GM12878 (cell line): ENCODE measurements at regions not wholly inside any gene's neighbourhood (a gene's known extent, or its start where the extent isn't known, plus 50 kb on each side); places are given as distances from the start of the nearest gene placed in this dataset.

Experiments used
- ATAC-seq: fragments of 200-7000 bp; cut with Tn5 transposase; 3 replicates; pipeline ENCODE4 v1.9.1; 2020; ENCODE audit warnings: mild to moderate bottlenecking, moderate library complexity
- BruUV-seq: library from RNA; stranded (reverse); fragments of 400-500 nt; replicated peaks from 2 replicates; lab custom pipeline; 2021; lab: Mats Ljungman, UMichigan
- CTCF ChIA-PET: fragments of 300-600 bp; sonication (Branson Sonifier 250); formaldehyde crosslinking; extraction: SDS; loops from one replicate; lab custom pipeline; 2021; ENCODE audit warnings: inconsistent platforms; lab: Yijun Ruan, JAX
- POLR2A ChIA-PET: fragments of 350-600 bp; formaldehyde crosslinking; extraction: SDS; loops from one replicate; lab custom pipeline; 2021; ENCODE audit warnings: inconsistent platforms; lab: Charles Lee
- RAD21 ChIA-PET: fragments of 300-600 bp; sonication (Branson Sonifier 250); formaldehyde crosslinking; loops from one replicate; lab custom pipeline; 2023; ENCODE audit warnings: antibody characterized with exemption; ENCODE audit not compliant: unreplicated experiment; lab: Charles Lee
- SMC1A ChIA-PET: fragments of 300-600 bp; sonication (Branson Sonifier 250); formaldehyde crosslinking; loops from one replicate; lab custom pipeline; 2023; ENCODE audit not compliant: unreplicated experiment, uncharacterized antibody; lab: Charles Lee
- DNase-seq: peaks from one replicate; pipeline ENCODE4 v3.0.0-alpha.2; 2011; ENCODE audit warnings: low read depth, low spot score
- FAIRE-seq: peaks from 3 replicates; lab custom pipeline; 2011; peaks lifted over from hg19 to GRCh38; lab: Jason Lieb, UNC
- H2AFZ ChIP-seq: 2 replicates; pipeline ENCODE4 v1.6.0; 2011; ENCODE audit warnings: low read depth, low read length, control low read depth; ENCODE audit not compliant: control insufficient read depth
- H3K27ac ChIP-seq: 2 replicates; pipeline ENCODE4 v1.5.1; 2011; ENCODE audit warnings: control low read depth; ENCODE audit not compliant: control insufficient read depth, insufficient read depth
- H3K27me3 ChIP-seq, 2 experiments: replicated peaks in 1 of 2; 2 replicates each; pipeline versions ENCODE4 v1.6.0 to v1.6.1; 2011; ENCODE audit warnings: low read length in 1 of 2; ENCODE audit not compliant: control insufficient read depth in 2 of 2, insufficient read depth in 2 of 2
- H3K36me3 ChIP-seq, 2 experiments: 2 replicates each; pipeline ENCODE4 v1.5.1; 2011; ENCODE audit warnings: low read length in 1 of 2; ENCODE audit not compliant: control insufficient read depth in 2 of 2, insufficient read depth in 2 of 2
- H3K4me1 ChIP-seq: 2 replicates; pipeline ENCODE4 v1.6.1; 2011; ENCODE audit warnings: mild to moderate bottlenecking, low read length, moderate library complexity, mixed read lengths; ENCODE audit not compliant: control insufficient read depth, insufficient read depth
- H3K4me2 ChIP-seq: 2 replicates; pipeline ENCODE4 v1.6.0; 2011; ENCODE audit warnings: control low read depth; ENCODE audit not compliant: control insufficient read depth, insufficient read depth
- H3K4me3 ChIP-seq: fragments of 200-600 bp; sonication (generic); 2 replicates; pipeline ENCODE4 v1.5.1; 2016
- H3K79me2 ChIP-seq: 2 replicates; pipeline ENCODE4 v1.6.0; 2011; ENCODE audit warnings: low read length; ENCODE audit not compliant: control insufficient read depth, insufficient read depth
- H3K9ac ChIP-seq: 2 replicates; pipeline ENCODE4 v1.8.0; 2011; ENCODE audit warnings: low read length, control low read depth, mixed read lengths; ENCODE audit not compliant: control insufficient read depth, insufficient read depth
- H3K9me3 ChIP-seq: replicated peaks from 3 replicates; pipeline ENCODE4 v1.5.1; 2011; ENCODE audit warnings: mild to moderate bottlenecking, low read length; ENCODE audit not compliant: control insufficient read depth, insufficient read depth
- H4K20me1 ChIP-seq: 2 replicates; pipeline ENCODE4 v1.6.0; 2011; ENCODE audit not compliant: control insufficient read depth, insufficient read depth
- ETV6 ChIP-seq, 2 experiments: fragments of 450-650 bp in 1 of 2; IDR thresholded peaks in 1 of 2; conservative IDR thresholded peaks in 1 of 2; 2 replicates each; pipeline ENCODE4 v1.6.1; 2014; ENCODE audit warnings: antibody characterized with exemption in 1 of 2, borderline replicate concordance in 1 of 2, low read depth in 1 of 2, mild to moderate bottlenecking in 1 of 2, moderate library complexity in 1 of 2
- KAT2A ChIP-seq: conservative IDR thresholded peaks from 2 replicates; pipeline ENCODE4 v1.6.1; 2011; ENCODE audit warnings: low read depth, low read length; ENCODE audit not compliant: control insufficient read depth
- KDM1A ChIP-seq: fragments of 200-600 bp; sonication (generic); IDR thresholded peaks from 2 replicates; pipeline ENCODE4 v1.6.1; 2016; ENCODE audit warnings: borderline replicate concordance
- MYB ChIP-seq: fragments of 150-350 bp; IDR thresholded peaks from 2 replicates; pipeline ENCODE4 v1.6.1; 2014; ENCODE audit warnings: mild to moderate bottlenecking, low read depth, low read length, borderline replicate concordance
- PBX3 ChIP-seq: IDR thresholded peaks from 2 replicates; pipeline ENCODE4 v1.6.1; 2011; ENCODE audit warnings: mild to moderate bottlenecking, low read depth, low read length, moderate library complexity; ENCODE audit not compliant: insufficient replicate concordance
- PML ChIP-seq: IDR thresholded peaks from 2 replicates; pipeline ENCODE4 v1.6.1; 2012; ENCODE audit warnings: low read length, inconsistent platforms
- SMARCA5 ChIP-seq: fragments of 450-650 bp; IDR thresholded peaks from 2 replicates; pipeline ENCODE4 v1.6.1; 2017; ENCODE audit warnings: mild to moderate bottlenecking
- SP1 ChIP-seq: IDR thresholded peaks from one replicate; pipeline ENCODE4 v1.6.1; 2011; ENCODE audit warnings: low read depth, low read length
- SREBF2 ChIP-seq: IDR thresholded peaks from 2 replicates; pipeline ENCODE4 v1.6.1; 2012; ENCODE audit warnings: mild to moderate bottlenecking, low read length
- TAF1 ChIP-seq: IDR thresholded peaks from 2 replicates; pipeline ENCODE4 v1.6.1; 2011; ENCODE audit warnings: mild to moderate bottlenecking, low read depth, low read length, borderline replicate concordance
- TCF3 ChIP-seq: IDR thresholded peaks from 2 replicates; pipeline ENCODE4 v1.6.1; 2012; ENCODE audit warnings: low read depth, mild to moderate bottlenecking, low read length, borderline replicate concordance; ENCODE audit not compliant: insufficient read depth
- ZNF217 ChIP-seq: fragments of 450-650 bp; IDR thresholded peaks from 2 replicates; pipeline ENCODE4 v1.6.1; 2017; ENCODE audit warnings: antibody characterized with exemption, mild to moderate bottlenecking
- ZNF384 ChIP-seq: IDR thresholded peaks from 2 replicates; pipeline ENCODE4 v1.6.1; 2012; ENCODE audit warnings: low read depth, mild to moderate bottlenecking, low read length, improper control_type of control experiment, borderline replicate concordance
- whole genome bisulfite sequencing: methylation state at CpG from one replicate; pipeline ENCODE4 v1.1.6; 2016; ENCODE audit warnings: low lambda C conversion rate; ENCODE audit not compliant: insufficient replicate concordance, insufficient coverage; ENCODE audit errors: missing lambda C conversion rate; 5-methylcytosine and 5-hydroxymethylcytosine counted together
- in situ Hi-C: fragments of 300-500 bp; cut with MboI; formaldehyde crosslinking; loops from 9 replicates; pipeline ENCODE4 v1.14.3; 2018; ENCODE audit warnings: mixed read lengths
- intact Hi-C: fragments of 100-400 bp; cut with micrococcal nuclease; formaldehyde crosslinking; loops from one replicate; pipeline ENCODE4 v1.14.2; 2022; ENCODE audit not compliant: unreplicated experiment
- TF ChIP-seq, protein P1 (sequence below): fragments of 450-650 bp; formaldehyde crosslinking; IDR thresholded peaks from 2 replicates; pipeline ENCODE4 v1.5.0; 2022; ENCODE audit warnings: mild to moderate bottlenecking, missing genetic modification characterization
- TF ChIP-seq, protein P2 (sequence below): IDR thresholded peaks from 2 replicates; pipeline ENCODE4 v1.6.1; 2012; ENCODE audit warnings: low read length, inconsistent platforms
- TF ChIP-seq, protein P3 (sequence below): fragments of 450-650 bp; IDR thresholded peaks from 2 replicates; pipeline ENCODE4 v1.6.1; 2017; ENCODE audit warnings: mild to moderate bottlenecking, moderate library complexity

GRCh38 chr10:78313636-78314035 is 280.0 kb downstream of the RPS24 start:
- H2AFZ ChIP-seq, result no peak overlapping the region
- intact Hi-C loops, result no loop called here
- H3K4me2 ChIP-seq, result no peak overlapping the region
- no peaks in the 10 kb centered on the region for H4K20me1 ChIP-seq
- no peak for FAIRE-seq
- no peaks in the 10 kb centered on the region for H3K79me2 ChIP-seq
- DNase-seq, result no peak
- no peaks in the 10 kb centered on the region for H3K9me3 ChIP-seq
- WGBS, result 33% methylated on average over 3 of the region's 3 CpGs
- BruUV-seq, result no TSS peak
- H3K4me3 ChIP-seq, result no peak overlapping the region
- CTCF ChIA-PET, result interaction anchor here (0.7 to 0.9 kb wide), 2 partner anchors 9 to 11 kb away, joined by 4 to 5 read pairs; no protein-coding TSS in a partner anchor
- H3K27me3 ChIP-seq, result no peaks in the 10 kb centered on the region
- SMC1A ChIA-PET, result no interaction called here
- H3K4me1 ChIP-seq, result no peaks in the 10 kb centered on the region
- ATAC-seq, result no peak
- no peak overlapping the region for H3K27ac ChIP-seq
- in situ Hi-C loops, result no loop called here
- H3K36me3 ChIP-seq, result no peaks in the 10 kb centered on the region
- H3K9ac ChIP-seq, result no peak overlapping the region
- RAD21 ChIA-PET, result no interaction called here
- POLR2A ChIA-PET, result no interaction called here
- TF ChIP-seq, protein P1, sequence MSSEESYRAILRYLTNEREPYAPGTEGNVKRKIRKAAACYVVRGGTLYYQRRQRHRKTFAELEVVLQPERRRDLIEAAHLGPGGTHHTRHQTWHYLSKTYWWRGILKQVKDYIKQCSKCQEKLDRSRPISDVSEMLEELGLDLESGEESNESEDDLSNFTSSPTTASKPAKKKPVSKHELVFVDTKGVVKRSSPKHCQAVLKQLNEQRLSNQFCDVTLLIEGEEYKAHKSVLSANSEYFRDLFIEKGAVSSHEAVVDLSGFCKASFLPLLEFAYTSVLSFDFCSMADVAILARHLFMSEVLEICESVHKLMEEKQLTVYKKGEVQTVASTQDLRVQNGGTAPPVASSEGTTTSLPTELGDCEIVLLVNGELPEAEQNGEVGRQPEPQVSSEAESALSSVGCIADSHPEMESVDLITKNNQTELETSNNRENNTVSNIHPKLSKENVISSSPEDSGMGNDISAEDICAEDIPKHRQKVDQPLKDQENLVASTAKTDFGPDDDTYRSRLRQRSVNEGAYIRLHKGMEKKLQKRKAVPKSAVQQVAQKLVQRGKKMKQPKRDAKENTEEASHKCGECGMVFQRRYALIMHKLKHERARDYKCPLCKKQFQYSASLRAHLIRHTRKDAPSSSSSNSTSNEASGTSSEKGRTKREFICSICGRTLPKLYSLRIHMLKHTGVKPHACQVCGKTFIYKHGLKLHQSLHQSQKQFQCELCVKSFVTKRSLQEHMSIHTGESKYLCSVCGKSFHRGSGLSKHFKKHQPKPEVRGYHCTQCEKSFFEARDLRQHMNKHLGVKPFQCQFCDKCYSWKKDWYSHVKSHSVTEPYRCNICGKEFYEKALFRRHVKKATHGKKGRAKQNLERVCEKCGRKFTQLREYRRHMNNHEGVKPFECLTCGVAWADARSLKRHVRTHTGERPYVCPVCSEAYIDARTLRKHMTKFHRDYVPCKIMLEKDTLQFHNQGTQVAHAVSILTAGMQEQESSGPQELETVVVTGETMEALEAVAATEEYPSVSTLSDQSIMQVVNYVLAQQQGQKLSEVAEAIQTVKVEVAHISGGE (CRISPR knock-in tag), result no peak
- TF ChIP-seq, protein P2, sequence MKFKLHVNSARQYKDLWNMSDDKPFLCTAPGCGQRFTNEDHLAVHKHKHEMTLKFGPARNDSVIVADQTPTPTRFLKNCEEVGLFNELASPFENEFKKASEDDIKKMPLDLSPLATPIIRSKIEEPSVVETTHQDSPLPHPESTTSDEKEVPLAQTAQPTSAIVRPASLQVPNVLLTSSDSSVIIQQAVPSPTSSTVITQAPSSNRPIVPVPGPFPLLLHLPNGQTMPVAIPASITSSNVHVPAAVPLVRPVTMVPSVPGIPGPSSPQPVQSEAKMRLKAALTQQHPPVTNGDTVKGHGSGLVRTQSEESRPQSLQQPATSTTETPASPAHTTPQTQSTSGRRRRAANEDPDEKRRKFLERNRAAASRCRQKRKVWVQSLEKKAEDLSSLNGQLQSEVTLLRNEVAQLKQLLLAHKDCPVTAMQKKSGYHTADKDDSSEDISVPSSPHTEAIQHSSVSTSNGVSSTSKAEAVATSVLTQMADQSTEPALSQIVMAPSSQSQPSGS, result no peak
- TF ChIP-seq PML (no peak), SP1 (no peak), SMARCA5 (no peak), TCF3 (no peak), KDM1A (no peak), ZNF217 (no peak), SREBF2 (no peak), ZNF384 (no peak), MYB (no peak), TAF1 (no peak), ETV6 (conservative IDR thresholded peaks at IDR 0.05 in 1 of 2, IDR thresholded peaks at IDR 0.05 in 1 of 2; ENCODE audit: borderline replicate concordance in 1 of 2, low read depth in 1 of 2) (no peak), KAT2A (no peak), PBX3 (no peak)
- TF ChIP-seq, protein P3, sequence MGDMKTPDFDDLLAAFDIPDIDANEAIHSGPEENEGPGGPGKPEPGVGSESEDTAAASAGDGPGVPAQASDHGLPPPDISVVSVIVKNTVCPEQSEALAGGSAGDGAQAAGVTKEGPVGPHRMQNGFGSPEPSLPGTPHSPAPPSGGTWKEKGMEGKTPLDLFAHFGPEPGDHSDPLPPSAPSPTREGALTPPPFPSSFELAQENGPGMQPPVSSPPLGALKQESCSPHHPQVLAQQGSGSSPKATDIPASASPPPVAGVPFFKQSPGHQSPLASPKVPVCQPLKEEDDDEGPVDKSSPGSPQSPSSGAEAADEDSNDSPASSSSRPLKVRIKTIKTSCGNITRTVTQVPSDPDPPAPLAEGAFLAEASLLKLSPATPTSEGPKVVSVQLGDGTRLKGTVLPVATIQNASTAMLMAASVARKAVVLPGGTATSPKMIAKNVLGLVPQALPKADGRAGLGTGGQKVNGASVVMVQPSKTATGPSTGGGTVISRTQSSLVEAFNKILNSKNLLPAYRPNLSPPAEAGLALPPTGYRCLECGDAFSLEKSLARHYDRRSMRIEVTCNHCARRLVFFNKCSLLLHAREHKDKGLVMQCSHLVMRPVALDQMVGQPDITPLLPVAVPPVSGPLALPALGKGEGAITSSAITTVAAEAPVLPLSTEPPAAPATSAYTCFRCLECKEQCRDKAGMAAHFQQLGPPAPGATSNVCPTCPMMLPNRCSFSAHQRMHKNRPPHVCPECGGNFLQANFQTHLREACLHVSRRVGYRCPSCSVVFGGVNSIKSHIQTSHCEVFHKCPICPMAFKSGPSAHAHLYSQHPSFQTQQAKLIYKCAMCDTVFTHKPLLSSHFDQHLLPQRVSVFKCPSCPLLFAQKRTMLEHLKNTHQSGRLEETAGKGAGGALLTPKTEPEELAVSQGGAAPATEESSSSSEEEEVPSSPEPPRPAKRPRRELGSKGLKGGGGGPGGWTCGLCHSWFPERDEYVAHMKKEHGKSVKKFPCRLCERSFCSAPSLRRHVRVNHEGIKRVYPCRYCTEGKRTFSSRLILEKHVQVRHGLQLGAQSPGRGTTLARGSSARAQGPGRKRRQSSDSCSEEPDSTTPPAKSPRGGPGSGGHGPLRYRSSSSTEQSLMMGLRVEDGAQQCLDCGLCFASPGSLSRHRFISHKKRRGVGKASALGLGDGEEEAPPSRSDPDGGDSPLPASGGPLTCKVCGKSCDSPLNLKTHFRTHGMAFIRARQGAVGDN, result no peak
